ENCODE measurements at regions not wholly inside any gene's neighbourhood (a gene's known extent, or its start where the extent isn't known, plus 50 kb on each side); places are given as distances from the start of the nearest gene placed in this dataset.

- TF ChIP-seq, protein P1, sequence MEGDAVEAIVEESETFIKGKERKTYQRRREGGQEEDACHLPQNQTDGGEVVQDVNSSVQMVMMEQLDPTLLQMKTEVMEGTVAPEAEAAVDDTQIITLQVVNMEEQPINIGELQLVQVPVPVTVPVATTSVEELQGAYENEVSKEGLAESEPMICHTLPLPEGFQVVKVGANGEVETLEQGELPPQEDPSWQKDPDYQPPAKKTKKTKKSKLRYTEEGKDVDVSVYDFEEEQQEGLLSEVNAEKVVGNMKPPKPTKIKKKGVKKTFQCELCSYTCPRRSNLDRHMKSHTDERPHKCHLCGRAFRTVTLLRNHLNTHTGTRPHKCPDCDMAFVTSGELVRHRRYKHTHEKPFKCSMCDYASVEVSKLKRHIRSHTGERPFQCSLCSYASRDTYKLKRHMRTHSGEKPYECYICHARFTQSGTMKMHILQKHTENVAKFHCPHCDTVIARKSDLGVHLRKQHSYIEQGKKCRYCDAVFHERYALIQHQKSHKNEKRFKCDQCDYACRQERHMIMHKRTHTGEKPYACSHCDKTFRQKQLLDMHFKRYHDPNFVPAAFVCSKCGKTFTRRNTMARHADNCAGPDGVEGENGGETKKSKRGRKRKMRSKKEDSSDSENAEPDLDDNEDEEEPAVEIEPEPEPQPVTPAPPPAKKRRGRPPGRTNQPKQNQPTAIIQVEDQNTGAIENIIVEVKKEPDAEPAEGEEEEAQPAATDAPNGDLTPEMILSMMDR (IDR thresholded peaks at IDR 0.05), result no peak
- TF ChIP-seq POLR2A (IDR thresholded peaks at IDR 0.05), result no peak
- TF ChIP-seq POLR2AphosphoS5 (IDR thresholded peaks at IDR 0.05), result no peak
Measured at GRCh38 chr5:126139773-126140172, 283.4 kb upstream of the GRAMD2B start.

All from sigmoid colon (tissue), 4 donors.